GM12891 (cell line): ENCODE measurements at regions not wholly inside any gene's neighbourhood (a gene's known extent, or its start where the extent isn't known, plus 50 kb on each side); places are given as distances from the start of the nearest gene placed in this dataset.

Source experiments
- DNase-seq: peaks from one replicate; pipeline ENCODE4 v3.0.0; 2011; ENCODE audit warnings: low spot score; ENCODE audit not compliant: insufficient read length
- FAIRE-seq: peaks from 2 replicates; lab custom pipeline; 2011; peaks lifted over from hg19 to GRCh38; lab: Jason Lieb, UNC
- PAX5 ChIP-seq: IDR thresholded peaks from 2 replicates; pipeline ENCODE4 v1.6.1; 2011; ENCODE audit warnings: low read length, moderate library complexity, mild to moderate bottlenecking; ENCODE audit not compliant: insufficient read depth, severe bottlenecking
- POLR2A ChIP-seq: IDR thresholded peaks from 2 replicates; pipeline ENCODE4 v1.6.1; 2011; ENCODE audit warnings: low read depth, low read length, control low read depth
- POLR2AphosphoS5 ChIP-seq: IDR thresholded peaks from 2 replicates; pipeline ENCODE4 v1.6.1; 2011; ENCODE audit warnings: low read depth, low read length, control low read depth
- POU2F2 ChIP-seq: IDR thresholded peaks from 2 replicates; pipeline ENCODE4 v1.6.1; 2011; ENCODE audit warnings: low read depth, mild to moderate bottlenecking, control low read depth, low read length, moderate library complexity
- SPI1 ChIP-seq: IDR thresholded peaks from 2 replicates; pipeline ENCODE4 v1.6.1; 2011; ENCODE audit warnings: low read depth, low read length, control low read depth
- TAF1 ChIP-seq: IDR thresholded peaks from 2 replicates; pipeline ENCODE4 v1.6.1; 2011; ENCODE audit warnings: low read depth, low read length, control low read depth

- DNase-seq (no peak), FAIRE-seq (no peak)
- no peak for TF ChIP-seq TAF1
- no peak for TF ChIP-seq POU2F2
These were observed 271.4 kb downstream of the TLE1 start for GRCh38 chr9:81417941-81418340.

DNA sequence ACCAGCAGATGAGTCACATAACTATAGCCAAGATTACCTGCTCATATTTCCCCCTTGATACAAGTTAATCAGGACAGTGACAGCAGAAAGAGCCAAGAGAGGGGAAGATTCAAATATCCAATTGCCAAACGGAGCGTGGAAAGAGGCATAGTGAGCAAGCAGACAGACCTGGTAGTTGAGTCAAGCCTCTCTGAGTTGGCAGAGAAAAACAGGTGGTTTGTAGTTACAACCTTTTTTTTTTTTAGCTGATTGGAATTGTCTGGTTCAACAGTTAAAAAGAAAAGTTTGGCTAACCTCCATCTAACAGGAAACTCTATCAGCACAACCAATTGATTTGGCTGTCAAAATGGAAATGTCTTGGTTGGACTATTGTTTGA, 272.1 kb downstream of the TLE1 start:
- DNase-seq (no peak), FAIRE-seq (no peak)
- TF ChIP-seq POLR2AphosphoS5 (no peak), SPI1 (no peak), POLR2A (no peak), POU2F2 (no peak), TAF1 (no peak), PAX5 (no peak)

DNA sequence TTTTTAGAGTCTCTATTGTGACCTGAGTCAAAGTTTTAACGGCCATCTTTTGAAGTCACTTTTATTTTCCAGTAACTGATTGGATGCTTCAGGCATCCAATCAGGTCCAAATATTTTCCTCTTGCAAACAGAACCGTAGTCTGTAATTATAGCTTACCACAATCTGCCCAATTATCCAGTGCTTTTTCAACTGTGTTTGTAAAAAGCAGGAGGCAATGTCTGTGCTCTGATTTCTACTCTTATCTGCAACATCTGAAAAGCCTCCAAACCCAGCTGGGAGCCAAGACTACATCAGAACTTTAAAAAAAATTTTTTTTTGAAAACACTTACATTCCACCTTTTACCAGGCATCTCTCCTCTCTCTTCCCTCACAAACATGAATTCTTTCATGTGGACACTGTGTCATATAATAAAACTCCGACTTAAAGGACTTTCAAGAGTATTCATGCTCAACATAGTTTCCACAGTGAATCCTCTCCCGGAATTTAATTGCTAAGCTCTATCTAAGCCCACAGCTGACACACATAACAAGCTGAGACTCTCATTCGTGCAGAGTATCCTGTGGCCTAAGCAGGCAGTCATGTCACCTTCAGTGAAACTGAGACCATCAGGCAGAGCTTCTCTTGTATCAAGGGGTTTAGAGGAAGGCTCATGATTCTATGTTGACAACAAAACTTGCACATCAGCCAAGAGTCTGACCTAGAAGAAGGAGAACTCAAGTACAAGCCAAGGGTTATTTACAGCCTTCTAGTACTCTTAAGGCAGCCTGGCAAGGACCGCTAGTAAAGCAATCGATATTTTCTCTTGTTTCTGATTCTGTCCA, 272.7 kb downstream of the TLE1 start:
- DNase-seq (no peak), FAIRE-seq (no peak)
- TF ChIP-seq POU2F2 (no peak), POLR2A (no peak), SPI1 (no peak), POLR2AphosphoS5 (no peak), PAX5 (no peak), TAF1 (no peak)

DNA sequence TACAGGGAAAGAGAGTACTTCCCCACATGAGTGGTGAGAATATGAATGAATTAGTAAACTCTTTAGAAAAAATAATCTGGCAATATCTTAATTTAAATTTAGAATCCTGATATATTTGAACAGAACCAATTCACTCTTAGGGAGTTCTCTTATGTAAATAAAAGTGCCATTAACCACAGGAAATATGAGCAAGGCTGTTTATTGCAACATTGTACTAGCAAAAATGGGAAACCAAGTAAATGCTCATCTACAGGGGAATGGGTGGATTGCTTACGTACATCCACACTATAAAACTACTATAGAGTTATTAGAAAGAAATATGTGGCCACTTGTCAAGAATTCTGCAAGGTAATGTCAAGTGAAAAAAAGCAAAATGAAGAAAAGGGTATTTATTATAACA, 274.5 kb downstream of the TLE1 start:
- no peak for FAIRE-seq
- DNase-seq, result no peak
- TF ChIP-seq POLR2A, result no peak
- TF ChIP-seq SPI1, result no peak
- TF ChIP-seq PAX5, result no peak
- TF ChIP-seq POU2F2, result no peak
- no peak for TF ChIP-seq POLR2AphosphoS5
- TF ChIP-seq TAF1, result no peak

- DNase-seq (no peak), FAIRE-seq (no peak)
- TF ChIP-seq SPI1 (no peak), POLR2A (no peak), POLR2AphosphoS5 (no peak), POU2F2 (no peak), TAF1 (no peak), PAX5 (no peak)
These were observed 277.4 kb downstream of the TLE1 start for GRCh38 chr9:81411961-81412360.

DNA sequence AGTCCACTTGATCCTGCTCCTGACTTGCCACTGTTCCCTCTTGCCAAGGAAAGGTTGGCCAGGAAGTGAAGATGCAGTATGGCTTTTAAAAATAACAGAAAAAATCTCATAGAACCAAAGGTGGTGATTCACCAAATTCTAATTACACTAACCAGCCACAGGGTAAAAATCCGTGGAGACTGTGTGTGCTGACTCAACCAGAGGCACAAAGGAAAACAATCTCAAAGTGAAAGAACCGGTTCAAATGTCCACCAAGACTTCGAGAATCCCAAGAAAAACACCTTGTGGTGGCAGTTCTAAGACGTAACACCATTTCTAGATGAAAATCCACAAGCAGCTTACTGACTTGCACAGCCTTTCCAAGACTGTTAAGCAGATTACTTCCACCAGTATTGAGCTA, 279.1 kb downstream of the TLE1 start:
- FAIRE-seq (no peak), DNase-seq (no peak)
- no peak for TF ChIP-seq POLR2A
- TF ChIP-seq POLR2AphosphoS5, result no peak
- TF ChIP-seq PAX5, result no peak
- TF ChIP-seq TAF1, result no peak
- TF ChIP-seq SPI1, result no peak
- no peak for TF ChIP-seq POU2F2

- no peak for DNase-seq
- TF ChIP-seq POLR2AphosphoS5 (no peak), POLR2A (no peak), PAX5 (no peak), POU2F2 (no peak), SPI1 (no peak), TAF1 (no peak)
- FAIRE-seq, result no peak
These were observed 280.4 kb downstream of the TLE1 start for GRCh38 chr9:81408951-81409350.

GRCh38 chr9:81404931-81405598, 284.3 kb downstream of the TLE1 start:
- FAIRE-seq, result no peak
- TF ChIP-seq POLR2AphosphoS5 (no peak), TAF1 (no peak)
- no peak for DNase-seq

DNA sequence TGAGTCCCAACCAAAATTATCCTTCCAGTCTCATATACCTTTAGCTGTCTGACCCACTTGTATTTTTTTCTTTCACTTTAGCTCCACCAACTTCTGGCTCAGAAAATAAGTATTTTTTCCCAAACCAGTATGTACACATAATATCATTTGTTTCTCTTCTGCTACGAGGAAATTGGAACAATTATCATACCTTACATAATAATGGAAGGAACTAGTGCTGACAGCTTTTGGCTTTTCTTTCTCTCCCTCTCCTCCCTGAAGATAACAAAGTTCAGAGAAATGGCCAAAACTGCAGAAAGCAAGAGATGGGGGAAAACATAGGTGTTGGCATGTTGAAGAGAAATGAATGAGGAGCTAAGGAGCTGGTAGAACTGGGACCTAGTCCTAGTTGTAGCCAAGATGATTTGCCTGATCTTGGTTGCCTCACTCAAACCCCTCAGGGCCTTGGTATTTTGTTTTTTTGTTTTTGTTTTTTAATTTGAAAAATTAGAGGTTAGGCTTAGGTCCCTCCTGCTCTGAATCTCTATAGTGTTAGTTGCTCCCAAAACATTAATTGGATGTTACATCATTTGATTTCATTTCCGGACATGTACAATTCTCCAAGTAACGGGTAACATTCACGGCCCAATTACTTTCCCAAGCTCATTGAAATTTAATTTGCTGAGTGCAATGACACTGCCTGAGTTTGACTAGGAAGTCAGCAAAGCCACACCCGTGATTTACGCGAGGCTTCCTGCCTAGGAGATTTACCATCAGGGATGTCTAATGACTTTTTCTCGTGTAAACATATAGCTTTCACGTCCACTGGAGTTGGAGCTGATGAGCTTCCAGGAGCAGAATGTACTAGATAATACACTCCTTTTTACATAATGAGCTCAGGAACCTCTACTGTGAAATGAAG, 291.6 kb downstream of the TLE1 start:
- DNase-seq, result no peak
- no peak for TF ChIP-seq POU2F2
- TF ChIP-seq POLR2AphosphoS5, result no peak
- no peak for TF ChIP-seq PAX5
- TF ChIP-seq SPI1, result no peak
- TF ChIP-seq TAF1, result no peak
- TF ChIP-seq POLR2A, result no peak
- no peak for FAIRE-seq

GRCh38 chr9:81396528-81396927, 292.8 kb downstream of the TLE1 start:
- FAIRE-seq, result no peak
- no peak for DNase-seq
- TF ChIP-seq POLR2AphosphoS5 (no peak), POLR2A (no peak), POU2F2 (no peak), PAX5 (no peak), SPI1 (no peak), TAF1 (no peak)
